ENCODE measurements at regions not wholly inside any gene's neighbourhood (a gene's known extent, or its start where the extent isn't known, plus 50 kb on each side); places are given as distances from the start of the nearest gene placed in this dataset.
"Not testable (repeated sequence)": the region's sequence is repeated elsewhere in the genome, so short reads cannot be mapped to it uniquely, and the experiment has no call there.

DNA sequence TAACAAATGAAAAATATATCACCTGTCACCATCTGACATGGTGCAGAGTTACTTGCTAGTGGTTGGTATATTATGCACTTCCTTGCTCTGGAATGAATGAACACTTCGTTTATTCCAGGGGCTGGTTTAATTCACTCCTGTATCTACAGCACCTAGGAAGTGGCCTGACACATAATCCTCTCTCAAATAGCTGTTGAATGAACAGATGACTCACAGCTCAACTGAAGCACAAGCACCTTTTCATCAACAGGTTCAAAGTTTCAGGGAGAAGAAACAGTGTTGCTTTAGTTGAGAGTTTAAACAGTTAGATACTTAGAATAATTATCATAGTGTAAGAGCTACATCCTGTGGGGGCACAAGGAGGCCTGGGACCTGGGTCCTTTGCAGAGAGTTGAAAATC is 135.0 kb upstream of the DAP start:
- no peak overlapping the region for H3K4me3 ChIP-seq (ENCODE audit: low read length)
- DNase-seq (ENCODE audit: low read depth): no peak
- peaks cover 2% of the 10 kb centered on the region for H3K27me3 ChIP-seq (replicated peaks; ENCODE audit: control insufficient read depth, insufficient read depth, low read length)
- no peak overlapping the region for H3K9ac ChIP-seq (ENCODE audit: low read length)
- no peaks in the 10 kb centered on the region for H3K36me3 ChIP-seq (ENCODE audit: control insufficient read depth, insufficient read depth, low read length, severe bottlenecking)
- no peaks in the 10 kb centered on the region for H3K4me1 ChIP-seq (ENCODE audit: control insufficient read depth, insufficient read depth, low read length)
- H3K9me3 ChIP-seq (ENCODE audit: control insufficient read depth, low read length): peaks cover 3% of the 10 kb centered on the region

- Histone ChIP-seq H3K27me3 (replicated peaks; ENCODE audit: control insufficient read depth, insufficient read depth, low read length) (peaks cover 2% of the 10 kb centered on the region), H3K36me3 (ENCODE audit: control insufficient read depth, insufficient read depth, low read length, severe bottlenecking) (no peaks in the 10 kb centered on the region)
- no peak for DNase-seq (ENCODE audit: low read depth)
Observed at GRCh38 chr5:10894445-10895054, 133.5 kb upstream of the DAP start.

DNA sequence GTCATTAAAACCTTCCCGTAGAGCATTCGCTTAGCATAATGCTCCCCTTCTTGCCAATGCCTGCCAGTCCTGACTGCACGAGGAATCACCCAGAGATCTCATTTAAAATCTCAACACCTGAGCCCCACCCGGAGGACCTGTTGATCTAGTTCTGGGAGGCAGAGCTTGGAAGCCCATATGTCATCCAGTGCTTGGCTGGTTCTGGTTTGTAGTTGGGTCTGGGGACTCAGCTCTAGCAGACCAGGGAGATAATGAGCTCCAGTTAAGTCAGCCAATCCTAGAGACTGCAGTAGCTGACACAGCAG is 131.8 kb upstream of the DAP start:
- no peak for DNase-seq (ENCODE audit: low read depth)
- H3K4me3 ChIP-seq (ENCODE audit: low read length): no peak overlapping the region
- H3K9me3 ChIP-seq (ENCODE audit: control insufficient read depth, low read length): peaks cover 5% of the 10 kb centered on the region
- H3K27me3 ChIP-seq (replicated peaks; ENCODE audit: control insufficient read depth, insufficient read depth, low read length): no peaks in the 10 kb centered on the region
- no peak overlapping the region for H3K9ac ChIP-seq (ENCODE audit: low read length)
- no peaks in the 10 kb centered on the region for H3K36me3 ChIP-seq (ENCODE audit: control insufficient read depth, insufficient read depth, low read length, severe bottlenecking)
- H3K4me1 ChIP-seq (ENCODE audit: control insufficient read depth, insufficient read depth, low read length): no peaks in the 10 kb centered on the region

More at GRCh38 chr5:10894445-10895054, 133.5 kb upstream of the DAP start:
- Histone ChIP-seq H3K4me1 (ENCODE audit: control insufficient read depth, insufficient read depth, low read length) (no peaks in the 10 kb centered on the region), H3K9me3 (ENCODE audit: control insufficient read depth, low read length) (peaks cover 5% of the 10 kb centered on the region), H3K4me3 (ENCODE audit: low read length) (no peak overlapping the region), H3K9ac (ENCODE audit: low read length) (no peak overlapping the region)

DNA sequence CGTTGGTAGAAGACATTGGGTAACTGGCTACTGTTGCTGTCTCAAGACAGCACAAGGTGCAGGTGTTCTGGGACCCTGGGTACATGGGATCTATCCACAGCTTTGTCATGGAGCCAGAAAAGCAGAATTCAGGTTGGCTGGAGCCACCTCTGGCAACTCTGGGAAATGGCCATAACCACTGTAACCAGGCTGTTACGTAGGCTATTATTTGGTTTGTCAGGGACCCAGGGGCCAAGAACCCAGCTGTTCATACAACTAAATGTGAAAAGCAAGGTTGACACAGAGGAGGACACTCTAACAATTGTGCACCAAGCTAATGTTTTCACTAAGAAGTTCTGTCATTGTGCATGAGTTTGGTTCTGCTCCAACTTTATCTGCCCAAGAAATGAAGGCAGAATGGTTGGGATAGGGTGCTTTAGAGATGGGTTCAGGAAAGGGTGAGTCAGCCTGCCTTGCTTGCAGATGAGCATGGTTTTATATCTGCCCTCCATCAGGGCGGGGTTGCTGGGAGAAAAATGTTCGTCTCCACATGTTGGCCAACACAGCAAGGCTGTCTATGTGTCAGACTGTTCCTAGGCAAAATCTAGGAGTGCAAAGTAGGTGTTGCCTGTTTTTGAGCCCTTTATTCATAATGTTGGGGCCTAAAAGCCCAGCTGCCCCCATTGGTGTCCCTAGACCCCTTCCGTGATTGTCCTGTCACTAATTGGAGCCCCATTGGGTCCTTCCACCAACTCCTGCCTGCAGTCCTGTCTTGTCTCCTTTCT is 131.3 kb upstream of the DAP start:
- H3K9me3 ChIP-seq (ENCODE audit: control insufficient read depth, low read length): peaks cover 5% of the 10 kb centered on the region
- no peak overlapping the region for H3K9ac ChIP-seq (ENCODE audit: low read length)
- no peak for DNase-seq (ENCODE audit: low read depth)
- H3K27me3 ChIP-seq (replicated peaks; ENCODE audit: control insufficient read depth, insufficient read depth, low read length): no peaks in the 10 kb centered on the region
- H3K4me1 ChIP-seq (ENCODE audit: control insufficient read depth, insufficient read depth, low read length): no peaks in the 10 kb centered on the region
- no peaks in the 10 kb centered on the region for H3K36me3 ChIP-seq (ENCODE audit: control insufficient read depth, insufficient read depth, low read length, severe bottlenecking)
- no peak overlapping the region for H3K4me3 ChIP-seq (ENCODE audit: low read length)

GRCh38 chr5:10891193-10891592 is 130.2 kb upstream of the DAP start:
- Histone ChIP-seq H3K36me3 (ENCODE audit: control insufficient read depth, insufficient read depth, low read length, severe bottlenecking) (no peaks in the 10 kb centered on the region), H3K9ac (ENCODE audit: low read length) (no peak overlapping the region), H3K4me3 (ENCODE audit: low read length) (no peak overlapping the region), H3K4me1 (ENCODE audit: control insufficient read depth, insufficient read depth, low read length) (no peaks in the 10 kb centered on the region), H3K27me3 (replicated peaks; ENCODE audit: control insufficient read depth, insufficient read depth, low read length) (no peaks in the 10 kb centered on the region), H3K9me3 (ENCODE audit: control insufficient read depth, low read length) (peaks cover 5% of the 10 kb centered on the region)
- DNase-seq (ENCODE audit: low read depth): no peak

- Histone ChIP-seq H3K4me3 (ENCODE audit: low read length) (no peak overlapping the region), H3K9me3 (ENCODE audit: control insufficient read depth, low read length) (peaks cover 5% of the 10 kb centered on the region), H3K27me3 (replicated peaks; ENCODE audit: control insufficient read depth, insufficient read depth, low read length) (peaks cover 5% of the 10 kb centered on the region), H3K9ac (ENCODE audit: low read length) (no peak overlapping the region), H3K36me3 (ENCODE audit: control insufficient read depth, insufficient read depth, low read length, severe bottlenecking) (no peaks in the 10 kb centered on the region), H3K4me1 (ENCODE audit: control insufficient read depth, insufficient read depth, low read length) (no peaks in the 10 kb centered on the region)
- no peak for DNase-seq (ENCODE audit: low read depth)
Observed at GRCh38 chr5:10886497-10886896, 125.5 kb upstream of the DAP start.

GRCh38 chr5:10885026-10885425 is 124.0 kb upstream of the DAP start:
- Histone ChIP-seq H3K36me3 (ENCODE audit: control insufficient read depth, insufficient read depth, low read length, severe bottlenecking) (no peaks in the 10 kb centered on the region), H3K9ac (ENCODE audit: low read length) (no peak overlapping the region), H3K27me3 (replicated peaks; ENCODE audit: control insufficient read depth, insufficient read depth, low read length) (peaks cover 14% of the 10 kb centered on the region), H3K9me3 (ENCODE audit: control insufficient read depth, low read length) (no peaks in the 10 kb centered on the region), H3K4me1 (ENCODE audit: control insufficient read depth, insufficient read depth, low read length) (no peaks in the 10 kb centered on the region), H3K4me3 (ENCODE audit: low read length) (no peak overlapping the region)
- DNase-seq (ENCODE audit: low read depth): peak; percentile 32

DNA sequence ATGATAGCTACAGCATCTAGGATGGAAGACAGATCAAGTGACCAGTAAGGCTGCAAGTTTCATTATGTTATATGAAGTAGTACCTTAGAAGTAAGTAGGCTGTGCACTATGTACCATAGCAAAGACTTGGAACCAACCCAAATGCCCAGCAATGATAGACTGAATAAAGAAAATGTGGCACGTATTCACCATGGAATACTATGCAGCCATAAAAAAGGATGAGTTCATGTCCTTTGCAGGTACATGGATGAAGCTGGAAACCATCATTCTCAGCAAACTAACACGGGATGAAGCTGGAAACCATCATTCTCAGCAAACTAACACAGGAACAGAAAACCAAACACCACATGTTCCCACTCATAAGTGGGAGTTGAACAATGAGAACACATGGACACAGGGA is 122.9 kb upstream of the DAP start:
- not testable (repeated sequence) for H3K36me3 ChIP-seq (ENCODE audit: control insufficient read depth, insufficient read depth, low read length, severe bottlenecking); DNase-seq (ENCODE audit: low read depth); H3K9me3 ChIP-seq (ENCODE audit: control insufficient read depth, low read length); H3K4me3 ChIP-seq (ENCODE audit: low read length); H3K9ac ChIP-seq (ENCODE audit: low read length); H3K4me1 ChIP-seq (ENCODE audit: control insufficient read depth, insufficient read depth, low read length)
- H3K27me3 ChIP-seq (replicated peaks; ENCODE audit: control insufficient read depth, insufficient read depth, low read length): peaks cover 22% of the 10 kb centered on the region

- no peak overlapping the region for H3K4me3 ChIP-seq (ENCODE audit: low read length)
- no peak for DNase-seq (ENCODE audit: low read depth)
Observed at GRCh38 chr5:10880934-10881333, 119.9 kb upstream of the DAP start.

GRCh38 chr5:10876996-10877395 is 116.0 kb upstream of the DAP start:
- not testable (repeated sequence) for H3K4me1 ChIP-seq (ENCODE audit: control insufficient read depth, insufficient read depth, low read length); H3K9me3 ChIP-seq (ENCODE audit: control insufficient read depth, low read length); H3K9ac ChIP-seq (ENCODE audit: low read length); H3K36me3 ChIP-seq (ENCODE audit: control insufficient read depth, insufficient read depth, low read length, severe bottlenecking); DNase-seq (ENCODE audit: low read depth); H3K4me3 ChIP-seq (ENCODE audit: low read length)
- peaks cover 17% of the 10 kb centered on the region for H3K27me3 ChIP-seq (replicated peaks; ENCODE audit: control insufficient read depth, insufficient read depth, low read length)

More at GRCh38 chr5:10880934-10881333, 119.9 kb upstream of the DAP start:
- H3K9me3 ChIP-seq (ENCODE audit: control insufficient read depth, low read length): no peaks in the 10 kb centered on the region
- peaks cover 22% of the 10 kb centered on the region for H3K27me3 ChIP-seq (replicated peaks; ENCODE audit: control insufficient read depth, insufficient read depth, low read length)
- no peaks in the 10 kb centered on the region for H3K36me3 ChIP-seq (ENCODE audit: control insufficient read depth, insufficient read depth, low read length, severe bottlenecking)
- H3K9ac ChIP-seq (ENCODE audit: low read length): no peak overlapping the region
- no peaks in the 10 kb centered on the region for H3K4me1 ChIP-seq (ENCODE audit: control insufficient read depth, insufficient read depth, low read length)

- Histone ChIP-seq H3K27me3 (replicated peaks; ENCODE audit: control insufficient read depth, insufficient read depth, low read length) (peaks cover 18% of the 10 kb centered on the region), H3K9me3 (ENCODE audit: control insufficient read depth, low read length) (no peaks in the 10 kb centered on the region), H3K36me3 (ENCODE audit: control insufficient read depth, insufficient read depth, low read length, severe bottlenecking) (no peaks in the 10 kb centered on the region), H3K9ac (ENCODE audit: low read length) (no peak overlapping the region), H3K4me1 (ENCODE audit: control insufficient read depth, insufficient read depth, low read length) (no peaks in the 10 kb centered on the region), H3K4me3 (ENCODE audit: low read length) (no peak overlapping the region)
- DNase-seq (ENCODE audit: low read depth): no peak
Observed at GRCh38 chr5:10876006-10876744, 115.1 kb upstream of the DAP start.
